H7 (cell line): ENCODE measurements at regions not wholly inside any gene's neighbourhood (a gene's known extent, or its start where the extent isn't known, plus 50 kb on each side); places are given as distances from the start of the nearest gene placed in this dataset.
A peak's percentile ranks its signal among the peaks of the same experiment; 100 is the strongest.

Experiments used
- DNase-seq: peaks from one replicate; pipeline ENCODE4 v3.0.0; 2012
- H3K27me3 ChIP-seq: 2 replicates; pipeline ENCODE4 v1.6.0; 2011; ENCODE audit warnings: mild to moderate bottlenecking, low read length; ENCODE audit not compliant: control insufficient read depth, insufficient read depth
- H3K36me3 ChIP-seq: replicated peaks from 2 replicates; pipeline ENCODE4 v1.5.1; 2011; ENCODE audit warnings: low read length; ENCODE audit not compliant: control insufficient read depth, insufficient read depth
- H3K4me3 ChIP-seq: 2 replicates; pipeline ENCODE4 v1.5.1; 2011; ENCODE audit warnings: low read depth, mild to moderate bottlenecking, control low read depth, low read length, moderate library complexity; ENCODE audit not compliant: insufficient read depth

- peak; percentile 60 for DNase-seq
- Histone ChIP-seq H3K27me3 (no peaks in the 10 kb centered on the region), H3K36me3 (no peaks in the 10 kb centered on the region), H3K4me3 (no peak overlapping the region)
Observed at GRCh38 chr20:11676630-11677287, 240.9 kb upstream of the BTBD3 start.

- Histone ChIP-seq H3K4me3 (no peak overlapping the region), H3K27me3 (no peaks in the 10 kb centered on the region), H3K36me3 (no peaks in the 10 kb centered on the region)
- DNase-seq: no peak
Observed at GRCh38 chr20:11677428-11677827, 240.3 kb upstream of the BTBD3 start.

- no peak overlapping the region for H3K4me3 ChIP-seq
- no peaks in the 10 kb centered on the region for H3K36me3 ChIP-seq
- H3K27me3 ChIP-seq: no peaks in the 10 kb centered on the region
- DNase-seq: no peak
Observed at GRCh38 chr20:11677836-11678235, 239.9 kb upstream of the BTBD3 start.

GRCh38 chr20:11682285-11682684 is 235.4 kb upstream of the BTBD3 start:
- Histone ChIP-seq H3K36me3 (no peaks in the 10 kb centered on the region), H3K27me3 (peaks cover 13% of the 10 kb centered on the region), H3K4me3 (no peak overlapping the region)
- no peak for DNase-seq

GRCh38 chr20:11686195-11686594 is 231.5 kb upstream of the BTBD3 start:
- no peak overlapping the region for H3K4me3 ChIP-seq
- H3K36me3 ChIP-seq: no peaks in the 10 kb centered on the region
- DNase-seq: no peak
- H3K27me3 ChIP-seq: peaks cover 20% of the 10 kb centered on the region

- Histone ChIP-seq H3K4me3 (peak overlapping the region; percentile 36; the same call in 1 of the 2 replicates), H3K36me3 (no peaks in the 10 kb centered on the region), H3K27me3 (peaks cover 20% of the 10 kb centered on the region)
- peak; percentile 59 for DNase-seq
Observed at GRCh38 chr20:11686820-11687543, 230.7 kb upstream of the BTBD3 start.

- DNase-seq: no peak
- Histone ChIP-seq H3K36me3 (no peaks in the 10 kb centered on the region), H3K27me3 (peaks cover 20% of the 10 kb centered on the region), H3K4me3 (no peak overlapping the region)
Observed at GRCh38 chr20:11687546-11688292, 230.0 kb upstream of the BTBD3 start.

- Histone ChIP-seq H3K36me3 (no peaks in the 10 kb centered on the region), H3K4me3 (no peak overlapping the region), H3K27me3 (peaks cover 20% of the 10 kb centered on the region)
- no peak for DNase-seq
Observed at GRCh38 chr20:11689262-11689661, 228.4 kb upstream of the BTBD3 start.

GRCh38 chr20:11691766-11692165 is 225.9 kb upstream of the BTBD3 start:
- no peak for DNase-seq
- Histone ChIP-seq H3K36me3 (no peaks in the 10 kb centered on the region), H3K4me3 (no peak overlapping the region), H3K27me3 (peaks cover 11% of the 10 kb centered on the region; the same call in 1 of the 2 replicates)

- Histone ChIP-seq H3K4me3 (no peak overlapping the region), H3K27me3 (peaks cover 3% of the 10 kb centered on the region; the same call in 1 of the 2 replicates), H3K36me3 (no peaks in the 10 kb centered on the region)
- DNase-seq: no peak
Observed at GRCh38 chr20:11692567-11692966, 225.1 kb upstream of the BTBD3 start.

- DNase-seq: no peak
Observed at GRCh38 chr20:11694467-11694866, 223.2 kb upstream of the BTBD3 start.

GRCh38 chr20:11697055-11697454 is 220.6 kb upstream of the BTBD3 start:
- H3K36me3 ChIP-seq: no peaks in the 10 kb centered on the region
- no peaks in the 10 kb centered on the region for H3K27me3 ChIP-seq
- DNase-seq: no peak
- no peak overlapping the region for H3K4me3 ChIP-seq

More at GRCh38 chr20:11694467-11694866, 223.2 kb upstream of the BTBD3 start:
- H3K27me3 ChIP-seq: no peaks in the 10 kb centered on the region
- H3K4me3 ChIP-seq: no peak overlapping the region
- no peaks in the 10 kb centered on the region for H3K36me3 ChIP-seq

- Histone ChIP-seq H3K27me3 (no peaks in the 10 kb centered on the region), H3K36me3 (no peaks in the 10 kb centered on the region)
Observed at GRCh38 chr20:11697646-11698045, 220.0 kb upstream of the BTBD3 start.

GRCh38 chr20:11698124-11698523 is 219.6 kb upstream of the BTBD3 start:
- H3K4me3 ChIP-seq: no peak overlapping the region
- no peak for DNase-seq
- H3K36me3 ChIP-seq: no peaks in the 10 kb centered on the region
- H3K27me3 ChIP-seq: no peaks in the 10 kb centered on the region

More at GRCh38 chr20:11697646-11698045, 220.0 kb upstream of the BTBD3 start:
- DNase-seq: no peak
- no peak overlapping the region for H3K4me3 ChIP-seq

- DNase-seq: no peak
- Histone ChIP-seq H3K4me3 (no peak overlapping the region), H3K36me3 (no peaks in the 10 kb centered on the region), H3K27me3 (no peaks in the 10 kb centered on the region)
Observed at GRCh38 chr20:11700831-11701230, 216.9 kb upstream of the BTBD3 start.
